ENCODE measurements at regions not wholly inside any gene's neighbourhood (a gene's known extent, or its start where the extent isn't known, plus 50 kb on each side); places are given as distances from the start of the nearest gene placed in this dataset.

DNA sequence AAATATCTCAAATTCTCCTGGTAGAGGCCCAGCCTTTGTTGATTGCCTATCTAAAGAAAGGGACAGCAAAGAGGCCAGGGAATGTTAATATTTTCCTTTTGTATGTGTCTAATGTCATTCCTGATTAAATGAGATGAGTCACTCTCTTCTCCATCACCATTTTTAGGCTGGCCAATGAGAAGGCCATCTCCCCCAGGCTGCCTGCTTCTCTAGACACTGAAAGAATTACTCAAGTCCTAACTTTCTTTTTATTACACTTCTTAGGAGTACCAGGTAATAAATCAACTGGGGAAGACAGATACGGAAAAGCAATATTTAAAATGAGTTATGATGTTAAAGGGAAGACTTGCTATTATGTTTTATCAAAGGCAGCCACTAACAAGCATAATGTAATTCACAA, 259.2 kb upstream of the SORL1-AS1 start:
- H3K27me3 ChIP-seq (ENCODE audit: insufficient read depth, low read length), result no peaks in the 10 kb centered on the region
- no peak overlapping the region for H2AK5ac ChIP-seq (ENCODE audit: low read length)
- no peak overlapping the region for H3K18ac ChIP-seq (ENCODE audit: low read length)
- no peak overlapping the region for H3K14ac ChIP-seq (ENCODE audit: low read length)
- H3K4me2 ChIP-seq (ENCODE audit: low read length), result no peak overlapping the region
- H3K4ac ChIP-seq (ENCODE audit: low read depth, low read length), result no peak overlapping the region
- no peak overlapping the region for H3K23ac ChIP-seq (ENCODE audit: low read length)
- no peak overlapping the region for H2BK5ac ChIP-seq (ENCODE audit: low read depth, low read length, poor library complexity)
- H3K4me1 ChIP-seq (ENCODE audit: control insufficient read depth in 1 of 2, insufficient read depth in 2 of 2, low read length in 2 of 2), result no peaks in the 10 kb centered on the region
- no peak overlapping the region for H4K8ac ChIP-seq (ENCODE audit: low read depth, low read length)
- H2AFZ ChIP-seq (ENCODE audit: insufficient read depth, low read length, poor library complexity), result no peak overlapping the region
- no peak overlapping the region for H4K12ac ChIP-seq (ENCODE audit: low read depth, low read length)
- H3K27ac ChIP-seq (ENCODE audit: low read depth, low read length), result no peak overlapping the region
- WGBS (ENCODE audit: extremely low coverage, insufficient coverage, insufficient read length), result no CpG with 5 or more reads among the region's 1 CpG
- no peaks in the 10 kb centered on the region for H3K9me3 ChIP-seq (ENCODE audit: insufficient read depth, low read depth, low read length)
- no peaks in the 10 kb centered on the region for H3K79me2 ChIP-seq (ENCODE audit: control insufficient read depth, insufficient read depth, low read length, poor library complexity)
- no peak overlapping the region for H4K91ac ChIP-seq (ENCODE audit: low read depth, low read length)
- no peak overlapping the region for H2BK120ac ChIP-seq (ENCODE audit: insufficient read depth, low read length, poor library complexity)
- H3K79me1 ChIP-seq (ENCODE audit: low read length), result no peaks in the 10 kb centered on the region
- no peak overlapping the region for H2BK12ac ChIP-seq (ENCODE audit: low read length)
- H3K36me3 ChIP-seq (ENCODE audit: control insufficient read depth in 1 of 2, insufficient read depth in 2 of 2, low read length in 2 of 2), result no peaks in the 10 kb centered on the region
- H3K9ac ChIP-seq (ENCODE audit: low read length), result no peak overlapping the region
- no peak overlapping the region for H3K4me3 ChIP-seq (ENCODE audit: low read depth, low read length)
- DNase-seq, result no peak

DNA sequence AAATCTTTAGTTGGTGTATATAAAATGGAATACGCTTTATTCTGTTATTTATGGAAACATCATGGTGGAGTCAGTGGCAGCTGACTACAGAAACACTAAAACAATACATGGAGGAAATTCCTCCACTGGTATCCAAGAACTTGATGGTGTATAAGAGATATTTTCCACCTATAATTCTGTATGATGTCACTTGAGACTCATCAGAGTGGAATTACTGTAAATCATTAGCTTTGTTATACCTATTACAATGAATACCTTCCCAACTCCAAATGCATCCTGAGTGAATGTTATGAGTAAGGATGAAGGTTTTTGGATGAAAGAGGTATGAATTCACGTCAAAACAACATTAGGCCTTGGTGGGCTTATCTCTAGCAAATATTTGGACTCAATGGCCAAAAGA, 258.5 kb upstream of the SORL1-AS1 start:
- no CpG with 5 or more reads among the region's 2 CpGs for WGBS (ENCODE audit: extremely low coverage, insufficient coverage, insufficient read length)
- no peak overlapping the region for H3K14ac ChIP-seq (ENCODE audit: low read length)
- H3K79me1 ChIP-seq (ENCODE audit: low read length), result no peaks in the 10 kb centered on the region
- H3K4ac ChIP-seq (ENCODE audit: low read depth, low read length), result no peak overlapping the region
- H2BK120ac ChIP-seq (ENCODE audit: insufficient read depth, low read length, poor library complexity), result no peak overlapping the region
- no peak overlapping the region for H3K4me2 ChIP-seq (ENCODE audit: low read length)
- no peak overlapping the region for H2AFZ ChIP-seq (ENCODE audit: insufficient read depth, low read length, poor library complexity)
- no peak overlapping the region for H2BK12ac ChIP-seq (ENCODE audit: low read length)
- H3K27me3 ChIP-seq (ENCODE audit: insufficient read depth, low read length), result no peaks in the 10 kb centered on the region
- H3K4me3 ChIP-seq (ENCODE audit: low read depth, low read length), result no peak overlapping the region
- no peaks in the 10 kb centered on the region for H3K36me3 ChIP-seq (ENCODE audit: control insufficient read depth in 1 of 2, insufficient read depth in 2 of 2, low read length in 2 of 2)
- DNase-seq, result no peak
- no peak overlapping the region for H3K18ac ChIP-seq (ENCODE audit: low read length)
- no peak overlapping the region for H4K91ac ChIP-seq (ENCODE audit: low read depth, low read length)
- H2BK5ac ChIP-seq (ENCODE audit: low read depth, low read length, poor library complexity), result no peak overlapping the region
- no peaks in the 10 kb centered on the region for H3K4me1 ChIP-seq (ENCODE audit: control insufficient read depth in 1 of 2, insufficient read depth in 2 of 2, low read length in 2 of 2)
- no peaks in the 10 kb centered on the region for H3K79me2 ChIP-seq (ENCODE audit: control insufficient read depth, insufficient read depth, low read length, poor library complexity)
- H4K12ac ChIP-seq (ENCODE audit: low read depth, low read length), result no peak overlapping the region
- no peak overlapping the region for H4K8ac ChIP-seq (ENCODE audit: low read depth, low read length)
- H3K9ac ChIP-seq (ENCODE audit: low read length), result no peak overlapping the region
- no peak overlapping the region for H3K23ac ChIP-seq (ENCODE audit: low read length)
- H2AK5ac ChIP-seq (ENCODE audit: low read length), result no peak overlapping the region
- H3K27ac ChIP-seq (ENCODE audit: low read depth, low read length), result no peak overlapping the region
- no peaks in the 10 kb centered on the region for H3K9me3 ChIP-seq (ENCODE audit: insufficient read depth, low read depth, low read length)

GRCh38 chr11:121706884-121707420, 254.2 kb upstream of the SORL1-AS1 start:
- Histone ChIP-seq H3K27me3 (ENCODE audit: insufficient read depth, low read length) (no peaks in the 10 kb centered on the region), H3K4me1 (ENCODE audit: control insufficient read depth in 1 of 2, insufficient read depth in 2 of 2, low read length in 2 of 2) (no peaks in the 10 kb centered on the region), H4K91ac (ENCODE audit: low read depth, low read length) (no peak overlapping the region), H3K36me3 (ENCODE audit: control insufficient read depth in 1 of 2, insufficient read depth in 2 of 2, low read length in 2 of 2) (no peaks in the 10 kb centered on the region), H3K79me1 (ENCODE audit: low read length) (no peaks in the 10 kb centered on the region), H3K79me2 (ENCODE audit: control insufficient read depth, insufficient read depth, low read length, poor library complexity) (no peaks in the 10 kb centered on the region), H3K4me3 (ENCODE audit: low read depth, low read length) (no peak overlapping the region), H3K23ac (ENCODE audit: low read length) (no peak overlapping the region), H3K14ac (ENCODE audit: low read length) (no peak overlapping the region), H2AFZ (ENCODE audit: insufficient read depth, low read length, poor library complexity) (no peak overlapping the region), H3K4ac (ENCODE audit: low read depth, low read length) (no peak overlapping the region), H3K4me2 (ENCODE audit: low read length) (no peak overlapping the region), H4K12ac (ENCODE audit: low read depth, low read length) (no peak overlapping the region), H2BK120ac (ENCODE audit: insufficient read depth, low read length, poor library complexity) (no peak overlapping the region), H2BK12ac (ENCODE audit: low read length) (no peak overlapping the region), H4K8ac (ENCODE audit: low read depth, low read length) (no peak overlapping the region), H3K9ac (ENCODE audit: low read length) (no peak overlapping the region), H2AK5ac (ENCODE audit: low read length) (no peak overlapping the region), H3K18ac (ENCODE audit: low read length) (no peak overlapping the region), H2BK5ac (ENCODE audit: low read depth, low read length, poor library complexity) (no peak overlapping the region), H3K27ac (ENCODE audit: low read depth, low read length) (no peak overlapping the region), H3K9me3 (ENCODE audit: insufficient read depth, low read depth, low read length) (no peaks in the 10 kb centered on the region)
- WGBS (ENCODE audit: extremely low coverage, insufficient coverage, insufficient read length), result no CpG with 5 or more reads among the region's 1 CpG
- DNase-seq, result no peak

GRCh38 chr11:121703201-121703600, 250.4 kb upstream of the SORL1-AS1 start:
- no peak overlapping the region for H3K9ac ChIP-seq (ENCODE audit: low read length)
- H4K91ac ChIP-seq (ENCODE audit: low read depth, low read length), result no peak overlapping the region
- no peaks in the 10 kb centered on the region for H3K36me3 ChIP-seq (ENCODE audit: control insufficient read depth in 1 of 2, insufficient read depth in 2 of 2, low read length in 2 of 2)
- H3K4me2 ChIP-seq (ENCODE audit: low read length), result no peak overlapping the region
- no peak for DNase-seq
- H3K4me3 ChIP-seq (ENCODE audit: low read depth, low read length), result no peak overlapping the region
- H3K27me3 ChIP-seq (ENCODE audit: insufficient read depth, low read length), result no peaks in the 10 kb centered on the region
- H3K18ac ChIP-seq (ENCODE audit: low read length), result no peak overlapping the region
- no peaks in the 10 kb centered on the region for H3K79me2 ChIP-seq (ENCODE audit: control insufficient read depth, insufficient read depth, low read length, poor library complexity)
- no peak overlapping the region for H2AFZ ChIP-seq (ENCODE audit: insufficient read depth, low read length, poor library complexity)
- no peaks in the 10 kb centered on the region for H3K79me1 ChIP-seq (ENCODE audit: low read length)
- no peak overlapping the region for H2AK5ac ChIP-seq (ENCODE audit: low read length)
- H3K4me1 ChIP-seq (ENCODE audit: control insufficient read depth in 1 of 2, insufficient read depth in 2 of 2, low read length in 2 of 2), result no peaks in the 10 kb centered on the region
- no peaks in the 10 kb centered on the region for H3K9me3 ChIP-seq (ENCODE audit: insufficient read depth, low read depth, low read length)
- no peak overlapping the region for H4K8ac ChIP-seq (ENCODE audit: low read depth, low read length)
- H3K14ac ChIP-seq (ENCODE audit: low read length), result no peak overlapping the region
- no peak overlapping the region for H3K4ac ChIP-seq (ENCODE audit: low read depth, low read length)
- H2BK12ac ChIP-seq (ENCODE audit: low read length), result no peak overlapping the region
- no CpG with 5 or more reads among the region's 2 CpGs for WGBS (ENCODE audit: extremely low coverage, insufficient coverage, insufficient read length)
- no peak overlapping the region for H3K23ac ChIP-seq (ENCODE audit: low read length)
- no peak overlapping the region for H2BK120ac ChIP-seq (ENCODE audit: insufficient read depth, low read length, poor library complexity)
- no peak overlapping the region for H4K12ac ChIP-seq (ENCODE audit: low read depth, low read length)
- no peak overlapping the region for H2BK5ac ChIP-seq (ENCODE audit: low read depth, low read length, poor library complexity)
- no peak overlapping the region for H3K27ac ChIP-seq (ENCODE audit: low read depth, low read length)
